Activated B cell treated with CpG ODN at 0.5 μM for 24 hours (primary cell): ENCODE measurements at regions not wholly inside any gene's neighbourhood (a gene's known extent, or its start where the extent isn't known, plus 50 kb on each side); places are given as distances from the start of the nearest gene placed in this dataset.

Experiments used
- ATAC-seq: fragments of 200-7000 bp; cut with Tn5 transposase; one replicate; pipeline ENCODE4 v1.10.0; 2021; ENCODE audit warnings: low read depth, mild to moderate bottlenecking, moderate library complexity
- CTCF ChIA-PET: fragments of 350-600 bp; sonication (Branson Sonifier 250); formaldehyde crosslinking; loops from one replicate; lab custom pipeline; 2021; ENCODE audit warnings: antibody characterized with exemption; lab: Charles Lee
- POLR2A ChIA-PET: fragments of 350-600 bp; sonication (Branson Sonifier 250); formaldehyde crosslinking; loops from one replicate; lab custom pipeline; 2021; ENCODE audit warnings: antibody characterized with exemption; lab: Charles Lee
- DNase-seq: peaks from one replicate; pipeline ENCODE4 v3.0.0; 2022
- H3K27ac Mint-ChIP-seq: one replicate; pipeline ENCODE4 v1.8.0; 2020; ENCODE audit warnings: mixed read lengths
- H3K27me3 Mint-ChIP-seq: one replicate; pipeline ENCODE4 v1.8.0; 2021; ENCODE audit warnings: mixed read lengths
- H3K36me3 Mint-ChIP-seq: one replicate; pipeline ENCODE4 v1.8.0; 2021; ENCODE audit warnings: low read depth, mixed read lengths
- H3K4me1 Mint-ChIP-seq: one replicate; pipeline ENCODE4 v1.8.0; 2021; ENCODE audit warnings: mixed read lengths
- H3K4me3 Mint-ChIP-seq: one replicate; pipeline ENCODE4 v1.8.0; 2020; ENCODE audit warnings: mild to moderate bottlenecking, mixed read lengths
- H3K9me3 Mint-ChIP-seq: one replicate; pipeline ENCODE4 v1.8.0; 2020; ENCODE audit warnings: mixed read lengths
- CTCF ChIP-seq: fragments of 200-600 bp; IDR thresholded peaks from one replicate; pipeline ENCODE4 v1.8.0; 2022; ENCODE audit warnings: antibody characterized with exemption, mild to moderate bottlenecking
- intact Hi-C: fragments of 100-400 bp; cut with micrococcal nuclease; formaldehyde crosslinking; loops from one replicate; pipeline ENCODE4 v1.15.1; 2024

- intact Hi-C loops = no loop called here
- no peaks in the 10 kb centered on the region for H3K27me3 Mint-ChIP-seq
- no peaks in the 10 kb centered on the region for H3K4me1 Mint-ChIP-seq
- peaks cover 31% of the 10 kb centered on the region for H3K9me3 Mint-ChIP-seq
- DNase-seq (no peak), ATAC-seq (no peak)
- ChIA-PET CTCF (no interaction called here), POLR2A (no interaction called here)
- no peaks in the 10 kb centered on the region for H3K36me3 Mint-ChIP-seq
- TF ChIP-seq CTCF = no peak
- no peak overlapping the region for H3K4me3 Mint-ChIP-seq
- H3K27ac Mint-ChIP-seq = no peak overlapping the region
Measured at GRCh38 chr6:18820725-18821124, 433.6 kb downstream of the RNF144B start.

- ChIA-PET CTCF (no interaction called here), POLR2A (no interaction called here)
- no peak for TF ChIP-seq CTCF
- ATAC-seq (no peak), DNase-seq (no peak)
- Mint-ChIP-seq H3K9me3 (peaks cover 36% of the 10 kb centered on the region), H3K4me3 (no peak overlapping the region), H3K27me3 (no peaks in the 10 kb centered on the region), H3K27ac (no peak overlapping the region), H3K4me1 (no peaks in the 10 kb centered on the region), H3K36me3 (no peaks in the 10 kb centered on the region)
- intact Hi-C loops = no loop called here
Measured at GRCh38 chr6:18823782-18824386, 436.7 kb downstream of the RNF144B start.

- ChIA-PET POLR2A (no interaction called here), CTCF (no interaction called here)
- no peak for DNase-seq
- TF ChIP-seq CTCF = no peak
- no peaks in the 10 kb centered on the region for H3K36me3 Mint-ChIP-seq
- H3K4me1 Mint-ChIP-seq = no peaks in the 10 kb centered on the region
- peaks cover 10% of the 10 kb centered on the region for H3K9me3 Mint-ChIP-seq
- no peak overlapping the region for H3K27ac Mint-ChIP-seq
- ATAC-seq = no peak
- intact Hi-C loops = no loop called here
- no peak overlapping the region for H3K4me3 Mint-ChIP-seq
- H3K27me3 Mint-ChIP-seq = no peaks in the 10 kb centered on the region
Measured at GRCh38 chr6:18829272-18829870, 442.2 kb downstream of the RNF144B start.

GRCh38 chr6:18835976-18836375 is 448.8 kb downstream of the RNF144B start:
- H3K4me1 Mint-ChIP-seq = no peaks in the 10 kb centered on the region
- ChIA-PET CTCF (no interaction called here), POLR2A (no interaction called here)
- DNase-seq = no peak
- TF ChIP-seq CTCF = no peak
- no peak for ATAC-seq
- H3K36me3 Mint-ChIP-seq = no peaks in the 10 kb centered on the region
- H3K27me3 Mint-ChIP-seq = no peaks in the 10 kb centered on the region
- H3K9me3 Mint-ChIP-seq = peaks cover 2% of the 10 kb centered on the region
- H3K27ac Mint-ChIP-seq = no peak overlapping the region
- intact Hi-C loops = no loop called here
- no peak overlapping the region for H3K4me3 Mint-ChIP-seq

- Mint-ChIP-seq H3K36me3 (no peaks in the 10 kb centered on the region), H3K27me3 (no peaks in the 10 kb centered on the region), H3K9me3 (peaks cover 2% of the 10 kb centered on the region), H3K4me3 (no peak overlapping the region), H3K27ac (no peak overlapping the region), H3K4me1 (no peaks in the 10 kb centered on the region)
- ATAC-seq (no peak), DNase-seq (no peak)
- CTCF ChIA-PET = no interaction called here
- intact Hi-C loops = no loop called here
- no peak for TF ChIP-seq CTCF
- POLR2A ChIA-PET = no interaction called here
Measured at GRCh38 chr6:18837013-18837412, 449.9 kb downstream of the RNF144B start.
